Bone marrow (tissue), 2 donors: ENCODE measurements at regions not wholly inside any gene's neighbourhood (a gene's known extent, or its start where the extent isn't known, plus 50 kb on each side); places are given as distances from the start of the nearest gene placed in this dataset.
"Not testable (repeated sequence)": the region's sequence is repeated elsewhere in the genome, so short reads cannot be mapped to it uniquely, and the experiment has no call there.

ENCODE experiments used
- DNase-seq, 2 donors: peaks; one replicate each; lab custom pipeline; 2025; lab: John Stamatoyannopoulos, UW

DNA sequence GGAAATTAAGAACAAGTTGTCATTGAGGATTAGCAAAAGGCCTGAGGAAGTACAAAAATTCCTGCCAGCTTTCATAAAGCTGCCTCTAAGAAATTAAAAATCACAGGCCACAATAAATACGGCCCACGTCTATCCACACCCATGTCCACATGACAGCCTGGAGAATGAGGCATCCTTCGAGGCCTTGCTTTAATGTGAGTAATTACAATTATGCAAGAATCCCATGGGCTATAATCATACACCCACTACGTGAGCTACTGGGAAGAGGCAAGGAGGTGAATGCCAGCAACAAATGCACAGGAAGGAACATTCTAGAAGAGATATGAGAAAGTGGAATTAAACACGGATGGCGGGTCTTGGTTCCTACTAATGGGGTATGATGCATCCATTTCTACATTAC is 65.4 kb upstream of the ZFHX3 start:
- no peak for DNase-seq

- DNase-seq, result no peak
These were observed 60.5 kb upstream of the ZFHX3 start for GRCh38 chr16:73108195-73108963.

- DNase-seq, result no peak
These were observed 59.4 kb upstream of the ZFHX3 start for GRCh38 chr16:73107371-73107770.

DNA sequence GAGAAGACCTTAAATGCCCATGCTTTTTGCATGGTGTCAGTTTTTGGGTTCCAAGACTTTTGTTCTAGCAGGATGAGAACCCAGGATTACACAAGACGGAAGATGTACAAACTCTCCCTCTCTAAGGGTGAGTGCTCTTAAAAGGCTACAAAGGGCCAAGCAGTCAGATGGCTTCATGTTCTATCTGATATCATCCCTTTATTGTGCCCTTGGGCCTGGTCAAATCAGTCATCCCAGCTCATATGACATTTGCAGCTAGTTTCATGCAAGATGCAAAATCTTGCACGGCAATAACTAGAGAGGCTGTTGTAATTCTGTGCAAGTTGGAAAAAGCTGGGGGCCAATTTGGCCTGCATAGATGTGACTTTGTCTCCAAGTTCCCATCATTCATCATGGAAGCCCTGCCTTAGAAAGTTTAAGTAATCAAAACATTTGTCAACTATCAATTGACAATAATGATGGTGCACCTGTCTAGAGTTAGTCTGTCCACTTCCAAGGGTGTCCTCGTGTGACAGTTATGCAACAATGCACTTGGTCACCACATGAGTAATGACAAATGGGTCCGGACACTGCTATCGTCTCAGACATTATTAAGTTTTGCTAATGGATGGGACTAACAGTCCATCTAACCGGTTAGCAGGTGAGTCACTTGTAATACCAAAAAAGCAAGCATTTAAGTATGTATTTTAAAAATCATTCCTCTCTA is 58.6 kb upstream of the ZFHX3 start:
- no peak for DNase-seq

GRCh38 chr16:73101568-73101967 is 53.6 kb upstream of the ZFHX3 start:
- no peak for DNase-seq

- DNase-seq, result not testable (repeated sequence)
These were observed 51.7 kb upstream of the ZFHX3 start for GRCh38 chr16:73099601-73100000.
